NCI-H187 (cell line): ENCODE measurements at regions not wholly inside any gene's neighbourhood (a gene's known extent, or its start where the extent isn't known, plus 50 kb on each side); places are given as distances from the start of the nearest gene placed in this dataset.

Experiments
- DNase-seq, 2 experiments: peaks; one replicate each; lab custom pipeline; 2025; lab: John Stamatoyannopoulos, UW

- no peak for DNase-seq
Measured at GRCh38 chr18:33957707-33958106, 267.0 kb downstream of the NOL4 start.

GRCh38 chr18:33951031-33951430 lies 273.7 kb downstream of the NOL4 start:
- DNase-seq: no peak

- DNase-seq: no peak
Measured at GRCh38 chr18:33946336-33946735, 278.4 kb downstream of the NOL4 start.

- no peak for DNase-seq
Measured at GRCh38 chr18:33944493-33944892, 280.2 kb downstream of the NOL4 start.

GRCh38 chr18:33937270-33937816 lies 287.4 kb downstream of the NOL4 start:
- no peak for DNase-seq

GRCh38 chr18:33934258-33934657 lies 290.5 kb downstream of the NOL4 start:
- no peak for DNase-seq

GRCh38 chr18:33928231-33928630 lies 296.5 kb downstream of the NOL4 start:
- DNase-seq: no peak

- no peak for DNase-seq
Measured at GRCh38 chr18:33924576-33924975, 300.1 kb downstream of the NOL4 start.

- DNase-seq: no peak
Measured at GRCh38 chr18:33923980-33924379, 300.7 kb downstream of the NOL4 start.

- no peak for DNase-seq
Measured at GRCh38 chr18:33918571-33918970, 306.1 kb downstream of the NOL4 start.

GRCh38 chr18:33916200-33916599 lies 308.5 kb downstream of the NOL4 start:
- no peak for DNase-seq

GRCh38 chr18:33914399-33914798 lies 310.3 kb downstream of the NOL4 start:
- DNase-seq: no peak

GRCh38 chr18:33906046-33906445 lies 318.7 kb downstream of the NOL4 start:
- DNase-seq: no peak

- DNase-seq: no peak
Measured at GRCh38 chr18:33901894-33902512, 322.7 kb downstream of the NOL4 start.

- no peak for DNase-seq
Measured at GRCh38 chr18:33900638-33901037, 322.6 kb downstream of the ASXL3 start.

- no peak for DNase-seq
Measured at GRCh38 chr18:33898427-33898826, 320.4 kb downstream of the ASXL3 start.

GRCh38 chr18:33878213-33878612 lies 300.2 kb downstream of the ASXL3 start:
- DNase-seq: no peak

- no peak for DNase-seq
Measured at GRCh38 chr18:33875029-33875565, 297.1 kb downstream of the ASXL3 start.

- DNase-seq: no peak
Measured at GRCh38 chr18:33873112-33873511, 295.1 kb downstream of the ASXL3 start.

GRCh38 chr18:33871363-33872025 lies 293.5 kb downstream of the ASXL3 start:
- DNase-seq: no peak

- DNase-seq: no peak
Measured at GRCh38 chr18:33870059-33870458, 292.0 kb downstream of the ASXL3 start.

GRCh38 chr18:33866386-33866785 lies 288.4 kb downstream of the ASXL3 start:
- no peak for DNase-seq

- no peak for DNase-seq
Measured at GRCh38 chr18:33863912-33864311, 285.9 kb downstream of the ASXL3 start.

GRCh38 chr18:33854827-33855139 lies 276.8 kb downstream of the ASXL3 start:
- no peak for DNase-seq
